ENCODE measurements at regions not wholly inside any gene's neighbourhood (a gene's known extent, or its start where the extent isn't known, plus 50 kb on each side); places are given as distances from the start of the nearest gene placed in this dataset.

- DNase-seq (ENCODE audit: low spot score): no peak
These were observed 263.7 kb downstream of the SOX11 start for GRCh38 chr2:5955921-5956320.

DNA sequence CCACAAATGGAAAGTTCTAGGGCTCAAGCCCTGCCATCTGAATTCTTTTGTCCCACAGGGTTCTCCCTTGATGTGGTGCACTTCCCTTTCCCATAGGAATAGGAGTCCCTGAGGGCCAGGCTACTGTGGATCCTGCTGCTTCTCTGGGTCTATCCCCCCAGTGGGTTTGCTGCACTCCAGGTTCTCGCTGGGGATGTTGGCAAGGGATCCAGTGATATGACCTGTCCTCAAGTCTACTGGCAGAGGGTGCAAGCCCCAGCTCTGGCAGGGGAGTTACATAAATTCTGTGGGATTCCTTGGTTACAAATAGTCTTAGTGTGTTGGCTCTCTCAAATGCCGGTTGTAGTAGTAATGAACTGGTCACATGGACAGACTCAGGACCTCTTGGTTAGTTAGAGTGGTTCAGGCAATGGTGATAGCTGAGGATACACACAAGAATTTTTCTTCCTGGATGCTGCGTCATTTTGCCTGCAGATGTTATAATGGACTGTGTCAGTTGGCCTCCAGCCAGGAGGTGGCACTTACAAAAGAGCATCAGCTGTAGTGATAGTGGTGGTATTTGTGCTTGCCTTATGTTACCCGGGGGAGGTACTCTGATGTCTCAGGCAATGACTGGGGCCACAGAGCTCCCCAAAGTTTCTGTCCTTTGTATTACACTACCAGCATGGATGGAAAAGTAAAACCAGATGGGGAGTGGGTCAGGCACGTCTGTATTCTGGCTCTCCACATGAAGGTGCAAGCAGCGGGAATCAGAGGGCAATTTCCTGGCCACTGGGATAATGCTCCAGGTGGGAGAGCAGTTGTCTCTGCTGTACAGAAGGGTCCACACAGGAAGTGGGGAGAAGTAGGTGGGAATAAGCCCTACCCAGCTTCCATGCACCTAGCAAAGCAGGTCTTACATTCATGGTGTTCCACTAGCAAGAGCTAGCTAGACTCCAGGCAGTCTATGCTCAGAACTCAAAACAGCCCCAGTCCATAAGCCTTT lies 267.9 kb downstream of the SOX11 start:
- DNase-seq (ENCODE audit: low spot score): no peak

DNA sequence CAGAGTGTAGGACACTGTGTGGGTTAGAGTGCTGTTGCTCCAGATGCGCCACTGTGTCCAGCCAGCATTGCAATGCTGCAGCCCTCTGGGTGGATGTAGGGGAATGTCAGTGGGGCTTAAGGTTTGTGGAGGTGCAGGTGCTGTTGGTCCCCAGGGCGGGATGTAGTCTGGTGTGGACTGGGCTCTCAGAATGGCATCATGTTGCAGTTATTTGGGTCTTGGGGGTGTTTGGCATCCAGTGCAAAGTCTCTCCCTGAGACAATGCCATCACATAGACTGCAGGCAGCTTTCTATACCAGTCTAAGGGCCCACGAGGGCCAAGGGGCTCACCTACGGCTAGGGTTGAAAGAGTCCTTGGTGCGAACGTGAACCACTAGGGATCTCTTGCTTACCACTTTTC lies 275.3 kb downstream of the SOX11 start:
- DNase-seq (ENCODE audit: low spot score): no peak

GRCh38 chr2:5969303-5969702 lies 277.1 kb downstream of the SOX11 start:
- DNase-seq (ENCODE audit: low spot score): no peak

GRCh38 chr2:5970347-5970746 lies 278.2 kb downstream of the SOX11 start:
- no peak for DNase-seq (ENCODE audit: low spot score)

DNA sequence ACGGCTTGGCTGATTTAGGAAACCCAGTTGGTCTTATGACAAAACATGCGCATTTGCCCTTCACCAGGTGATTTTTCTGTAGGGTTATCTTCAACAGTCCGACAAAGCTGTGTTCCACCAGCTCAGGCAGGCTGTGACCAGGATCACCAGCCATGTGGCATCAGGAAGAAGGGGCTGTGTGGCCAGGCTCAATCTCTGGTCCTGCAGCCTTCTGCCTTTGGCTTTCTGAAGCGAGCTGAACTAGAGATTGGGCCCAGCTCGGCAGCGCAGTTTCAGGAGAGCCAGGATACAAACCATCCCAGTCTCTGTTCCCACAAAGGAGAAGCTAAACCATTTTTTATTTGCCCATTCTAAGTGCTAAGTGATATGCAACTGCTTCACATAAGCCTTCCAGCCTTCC lies 282.3 kb downstream of the SOX11 start:
- DNase-seq (ENCODE audit: low spot score): no peak

GRCh38 chr2:5975401-5975800 lies 283.2 kb downstream of the SOX11 start:
- DNase-seq (ENCODE audit: low spot score): no peak

- DNase-seq (ENCODE audit: low spot score): no peak
These were observed 284.4 kb downstream of the SOX11 start for GRCh38 chr2:5976531-5977065.

GRCh38 chr2:5977477-5977876 lies 285.3 kb downstream of the SOX11 start:
- DNase-seq (ENCODE audit: low spot score): no peak

- DNase-seq (ENCODE audit: low spot score): no peak
These were observed 286.1 kb downstream of the SOX11 start for GRCh38 chr2:5978131-5978751.

GRCh38 chr2:5980450-5981190 lies 288.4 kb downstream of the SOX11 start:
- DNase-seq (ENCODE audit: low spot score): no peak

GRCh38 chr2:5982193-5982902 lies 290.2 kb downstream of the SOX11 start:
- no peak for DNase-seq (ENCODE audit: low spot score)

GRCh38 chr2:5982903-5983265 lies 290.7 kb downstream of the SOX11 start:
- no peak for DNase-seq (ENCODE audit: low spot score)

DNA sequence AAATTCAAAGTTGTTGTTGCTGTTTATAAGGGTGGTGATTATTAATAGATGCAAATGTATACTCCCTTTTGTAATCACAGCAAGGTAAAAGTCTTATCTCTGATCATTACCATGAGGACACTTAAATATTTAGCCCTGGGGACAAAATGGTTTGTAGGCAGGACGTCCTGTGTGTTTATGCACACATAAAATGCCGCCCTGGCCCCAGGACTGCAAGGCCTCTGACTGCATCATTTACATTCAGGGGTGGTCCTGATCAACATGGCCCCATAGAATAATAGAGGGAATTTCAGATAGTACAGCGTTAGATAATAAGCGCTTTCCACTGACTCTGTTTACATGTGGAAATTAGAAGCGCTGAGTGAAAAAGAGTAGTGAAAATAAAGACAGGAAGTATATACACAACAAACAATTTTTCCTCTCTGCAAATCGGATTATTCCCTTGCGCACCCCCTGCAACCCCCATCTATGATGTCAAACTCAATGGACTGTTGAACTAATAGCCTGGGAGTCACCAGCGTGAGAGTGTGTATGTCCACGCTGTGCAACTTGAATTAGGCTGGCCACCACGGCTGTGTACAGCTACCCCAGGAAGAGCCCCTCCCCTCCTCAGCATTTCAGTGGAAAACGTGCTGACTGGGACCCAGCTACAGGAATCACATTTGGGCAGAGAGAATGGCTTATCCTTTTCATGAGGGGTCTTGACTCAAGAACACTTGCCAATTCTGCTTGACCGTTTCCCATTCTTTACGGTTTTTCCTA lies 291.5 kb downstream of the SOX11 start:
- no peak for DNase-seq (ENCODE audit: low spot score)

GRCh38 chr2:5984273-5984655 lies 292.1 kb downstream of the SOX11 start:
- no peak for DNase-seq (ENCODE audit: low spot score)

- no peak for DNase-seq (ENCODE audit: low spot score)
These were observed 292.8 kb downstream of the SOX11 start for GRCh38 chr2:5984946-5985345.

DNA sequence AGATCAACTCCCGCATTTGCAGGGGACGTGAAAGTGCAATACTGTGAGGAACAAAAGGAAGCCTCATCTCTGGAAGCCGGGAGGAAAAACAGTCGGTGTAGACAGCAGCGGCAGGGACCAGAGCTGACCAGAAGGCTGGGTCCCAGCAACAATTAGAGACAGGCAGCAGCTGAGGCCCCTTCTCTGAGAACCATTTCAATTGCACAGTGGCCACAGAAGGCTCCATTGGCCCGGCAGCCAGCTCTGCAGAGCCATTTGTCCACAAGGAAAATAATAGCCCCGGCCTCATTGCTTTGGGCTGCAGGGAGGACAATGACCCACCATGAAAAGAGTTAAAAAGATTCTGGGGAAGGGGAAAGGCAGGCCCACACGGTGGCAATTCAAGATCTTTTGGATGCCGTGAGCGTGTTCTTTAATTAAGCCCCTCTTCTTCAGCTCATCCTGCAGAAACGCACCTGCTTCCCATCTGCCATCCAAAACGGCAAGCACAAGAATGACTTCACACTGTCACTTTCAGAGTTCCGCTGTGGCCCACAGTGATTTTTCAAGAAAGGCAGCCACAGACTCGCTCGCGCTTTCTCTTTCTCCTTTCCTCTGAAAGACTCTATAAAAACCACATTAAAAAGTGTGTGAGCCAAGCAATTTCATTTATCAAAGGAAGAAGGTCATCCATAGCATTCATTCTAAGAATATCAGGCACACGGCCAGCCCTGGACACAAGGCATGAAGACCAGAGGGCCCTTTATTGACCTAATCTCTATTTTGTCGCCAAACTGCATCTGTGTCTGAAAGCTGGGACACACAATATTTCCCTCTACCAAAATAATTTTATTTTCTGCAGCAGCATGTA lies 293.6 kb downstream of the SOX11 start:
- no peak for DNase-seq (ENCODE audit: low spot score)

GRCh38 chr2:5986801-5987787 lies 294.9 kb downstream of the SOX11 start:
- DNase-seq (ENCODE audit: low spot score): no peak

DNA sequence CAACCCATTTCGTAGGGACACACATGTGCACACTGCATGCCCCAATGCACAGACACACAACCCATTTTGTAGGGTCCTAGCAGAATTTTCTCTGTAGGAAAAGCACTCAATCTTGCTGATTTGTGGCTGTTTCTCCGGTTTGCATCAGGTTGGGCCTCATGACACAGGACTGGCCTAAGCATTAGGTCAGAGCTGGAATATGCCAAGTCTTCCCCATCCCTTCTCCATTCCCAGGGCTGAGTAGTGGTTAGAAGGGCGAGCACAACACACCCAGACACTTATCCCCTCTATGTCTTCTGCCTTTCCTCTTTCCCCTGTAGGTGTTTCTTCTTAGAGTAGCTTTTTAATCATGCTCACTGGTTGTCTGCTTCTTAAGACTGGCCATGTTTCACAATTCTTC lies 295.9 kb downstream of the SOX11 start:
- no peak for DNase-seq (ENCODE audit: low spot score)
